Smooth muscle cell (in vitro differentiated cells): ENCODE measurements at regions not wholly inside any gene's neighbourhood (a gene's known extent, or its start where the extent isn't known, plus 50 kb on each side); places are given as distances from the start of the nearest gene placed in this dataset.

Source experiments
- DNase-seq: peaks from one replicate; lab custom pipeline; 2025; ENCODE audit not compliant: unreplicated experiment; lab: John Stamatoyannopoulos, UW
- H2AFZ ChIP-seq: fragments of 200-600 bp; sonication (generic); 2 replicates; pipeline ENCODE4 v1.6.0; 2016; ENCODE audit warnings: antibody characterized with exemption, low read depth, mild to moderate bottlenecking
- H3F3A ChIP-seq: fragments of 200-600 bp; sonication (generic); 2 replicates; pipeline ENCODE4 v1.6.0; 2017; ENCODE audit warnings: antibody characterized with exemption, low read depth
- H3K27ac ChIP-seq: fragments of 200-600 bp; sonication (generic); 2 replicates; pipeline ENCODE4 v1.5.1; 2016; ENCODE audit warnings: low read depth, mild to moderate bottlenecking
- H3K27me3 ChIP-seq: fragments of 200-600 bp; sonication (generic); 2 replicates; pipeline ENCODE4 v1.6.1; 2016; ENCODE audit warnings: low read depth, mild to moderate bottlenecking
- H3K36me3 ChIP-seq: fragments of 200-600 bp; sonication (generic); 2 replicates; pipeline ENCODE4 v1.5.1; 2016; ENCODE audit warnings: low read depth
- H3K4me1 ChIP-seq: fragments of 200-600 bp; sonication (generic); 2 replicates; pipeline ENCODE4 v1.5.1; 2016; ENCODE audit warnings: low read depth
- H3K4me2 ChIP-seq: fragments of 200-600 bp; sonication (generic); 2 replicates; pipeline ENCODE4 v1.6.0; 2016; ENCODE audit warnings: mild to moderate bottlenecking
- H3K4me3 ChIP-seq: fragments of 200-600 bp; sonication (generic); 2 replicates; pipeline ENCODE4 v1.5.1; 2016; ENCODE audit warnings: mild to moderate bottlenecking
- H3K79me2 ChIP-seq: fragments of 200-600 bp; sonication (generic); 2 replicates; pipeline ENCODE4 v1.6.0; 2016; ENCODE audit warnings: low read depth, mild to moderate bottlenecking
- H3K9ac ChIP-seq: fragments of 200-600 bp; sonication (generic); 2 replicates; pipeline ENCODE4 v1.6.0; 2016; ENCODE audit warnings: low read depth
- H3K9me3 ChIP-seq: fragments of 200-600 bp; sonication (generic); replicated peaks from 2 replicates; pipeline ENCODE4 v1.5.1; 2016; ENCODE audit warnings: low read depth
- H4K20me1 ChIP-seq: fragments of 200-600 bp; sonication (generic); 2 replicates; pipeline ENCODE4 v1.6.0; 2016; ENCODE audit warnings: low read depth
- CTCF ChIP-seq: fragments of 200-600 bp; sonication (generic); IDR thresholded peaks from 2 replicates; pipeline ENCODE4 v1.5.1; 2017; ENCODE audit warnings: borderline replicate concordance, mild to moderate bottlenecking, antibody characterized with exemption; ENCODE audit not compliant: insufficient read depth, poor library complexity, severe bottlenecking
- WGBS: methylation state at CpG from one replicate; pipeline ENCODE4 v1.1.7; 2016; ENCODE audit warnings: low lambda C conversion rate; 5-methylcytosine and 5-hydroxymethylcytosine counted together

- H3F3A ChIP-seq = no peaks in the 10 kb centered on the region
- no peaks in the 10 kb centered on the region for H4K20me1 ChIP-seq
- WGBS = 83% methylated on average over 16 of the region's 17 CpGs
- H3K27ac ChIP-seq = no peak overlapping the region
- H3K9ac ChIP-seq = no peak overlapping the region
- H3K4me1 ChIP-seq = peaks cover 6% of the 10 kb centered on the region
- peaks cover 34% of the 10 kb centered on the region for H3K27me3 ChIP-seq
- no peak overlapping the region for H2AFZ ChIP-seq
- no peak for TF ChIP-seq CTCF
- H3K36me3 ChIP-seq = no peaks in the 10 kb centered on the region
- H3K4me3 ChIP-seq = no peak overlapping the region
- H3K4me2 ChIP-seq = no peak overlapping the region
- no peaks in the 10 kb centered on the region for H3K9me3 ChIP-seq
- no peak for DNase-seq
- no peaks in the 10 kb centered on the region for H3K79me2 ChIP-seq
Measured at GRCh38 chr22:27022896-27023361, 365.5 kb downstream of the MIAT start.

DNA sequence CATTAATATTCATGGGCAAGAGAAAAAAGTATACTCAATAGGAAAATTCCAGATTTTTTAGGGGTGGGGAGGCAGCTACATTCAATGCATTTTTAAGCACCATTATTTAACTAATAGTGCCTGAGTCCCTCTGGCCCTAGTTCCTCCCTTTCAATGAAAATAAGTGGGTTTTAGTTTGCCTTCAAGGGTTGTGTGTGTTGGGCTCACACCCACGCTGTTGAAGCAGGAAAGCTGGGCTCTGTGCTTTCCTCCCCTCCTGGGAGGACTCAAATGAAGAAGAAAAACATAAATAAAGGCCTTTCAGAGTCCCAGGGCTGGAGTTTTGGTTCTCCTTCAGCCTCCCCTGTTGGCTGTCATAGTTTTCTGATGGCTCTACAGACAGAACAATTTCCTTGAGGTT lies 366.2 kb downstream of the MIAT start:
- no peaks in the 10 kb centered on the region for H3K36me3 ChIP-seq
- TF ChIP-seq CTCF = no peak
- no peaks in the 10 kb centered on the region for H3K9me3 ChIP-seq
- H3K4me2 ChIP-seq = no peak overlapping the region
- H3F3A ChIP-seq = no peaks in the 10 kb centered on the region
- no peak for DNase-seq
- 42% methylated on average over 1 of the region's 1 CpG for WGBS
- H2AFZ ChIP-seq = no peak overlapping the region
- no peaks in the 10 kb centered on the region for H4K20me1 ChIP-seq
- H3K9ac ChIP-seq = no peak overlapping the region
- no peak overlapping the region for H3K4me3 ChIP-seq
- no peaks in the 10 kb centered on the region for H3K79me2 ChIP-seq
- H3K27ac ChIP-seq = no peak overlapping the region
- peaks cover 6% of the 10 kb centered on the region for H3K4me1 ChIP-seq
- H3K27me3 ChIP-seq = peaks cover 34% of the 10 kb centered on the region

GRCh38 chr22:27024982-27025381 lies 367.6 kb downstream of the MIAT start:
- WGBS = 58% methylated on average over 1 of the region's 1 CpG
- H3K9ac ChIP-seq = no peak overlapping the region
- H3K4me1 ChIP-seq = peaks cover 1% of the 10 kb centered on the region
- no peak for DNase-seq
- no peak overlapping the region for H3K4me3 ChIP-seq
- no peak overlapping the region for H3K27ac ChIP-seq
- H3K36me3 ChIP-seq = no peaks in the 10 kb centered on the region
- H3K9me3 ChIP-seq = no peaks in the 10 kb centered on the region
- no peaks in the 10 kb centered on the region for H4K20me1 ChIP-seq
- no peaks in the 10 kb centered on the region for H3K79me2 ChIP-seq
- no peak overlapping the region for H2AFZ ChIP-seq
- H3F3A ChIP-seq = no peaks in the 10 kb centered on the region
- TF ChIP-seq CTCF = no peak
- H3K27me3 ChIP-seq = peaks cover 29% of the 10 kb centered on the region
- no peak overlapping the region for H3K4me2 ChIP-seq

DNA sequence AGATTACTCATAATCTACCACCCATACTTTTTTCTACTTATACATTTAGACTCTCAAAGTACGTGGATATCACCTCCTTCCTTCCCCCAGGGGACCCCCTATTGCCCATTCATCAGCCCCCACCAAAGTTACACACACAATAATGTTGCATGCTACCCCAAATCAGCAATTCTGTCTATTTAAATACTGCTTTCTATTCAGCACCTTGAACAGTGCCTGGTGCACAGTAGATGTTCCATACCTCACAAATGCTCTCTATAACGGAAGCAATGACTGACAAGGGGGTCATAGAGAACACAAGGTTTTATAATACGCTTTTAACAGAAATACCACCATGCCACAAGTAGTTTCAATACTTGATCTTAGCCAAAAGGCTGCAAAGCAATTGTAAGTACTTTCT lies 370.7 kb downstream of the MIAT start:
- no peak overlapping the region for H2AFZ ChIP-seq
- H3F3A ChIP-seq = no peaks in the 10 kb centered on the region
- 84% methylated on average over 3 of the region's 3 CpGs for WGBS
- H3K9ac ChIP-seq = no peak overlapping the region
- no peak overlapping the region for H3K4me2 ChIP-seq
- no peak overlapping the region for H3K4me3 ChIP-seq
- peaks cover 28% of the 10 kb centered on the region for H3K27me3 ChIP-seq
- no peaks in the 10 kb centered on the region for H4K20me1 ChIP-seq
- H3K79me2 ChIP-seq = no peaks in the 10 kb centered on the region
- no peak overlapping the region for H3K27ac ChIP-seq
- H3K36me3 ChIP-seq = no peaks in the 10 kb centered on the region
- no peaks in the 10 kb centered on the region for H3K4me1 ChIP-seq
- no peak for TF ChIP-seq CTCF
- H3K9me3 ChIP-seq = no peaks in the 10 kb centered on the region
- DNase-seq = no peak
